ENCODE measurements at regions not wholly inside any gene's neighbourhood (a gene's known extent, or its start where the extent isn't known, plus 50 kb on each side); places are given as distances from the start of the nearest gene placed in this dataset.

DNA sequence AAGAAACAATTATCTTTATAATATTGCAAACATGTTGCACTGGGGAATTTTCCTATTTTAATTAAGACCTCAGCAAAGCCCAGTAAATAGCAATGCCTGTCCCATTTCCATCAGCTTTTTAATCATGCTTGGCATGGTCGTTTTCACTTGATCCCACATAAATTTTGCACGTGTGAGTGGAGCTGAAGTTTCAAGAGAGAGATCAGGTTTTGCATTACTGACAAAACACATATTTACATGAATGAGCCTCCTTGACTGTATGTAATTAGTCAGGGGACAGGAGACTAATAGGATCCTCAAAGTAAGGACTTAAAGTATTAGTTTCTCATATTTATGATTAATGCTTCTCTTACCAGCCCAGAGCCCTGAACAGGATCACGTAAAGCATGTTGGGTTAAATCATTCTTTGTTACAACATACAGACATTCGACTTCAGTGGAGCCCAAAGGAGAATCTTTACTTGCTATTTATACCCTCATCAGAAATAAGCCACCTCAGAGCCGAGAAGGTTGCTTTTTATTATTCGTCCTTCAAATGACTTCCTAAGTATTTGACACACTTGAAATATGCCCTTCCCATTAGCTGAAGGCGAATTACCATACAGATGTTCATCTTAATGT is 711.3 kb downstream of the GALR1 start:
- TF ChIP-seq, protein P1, sequence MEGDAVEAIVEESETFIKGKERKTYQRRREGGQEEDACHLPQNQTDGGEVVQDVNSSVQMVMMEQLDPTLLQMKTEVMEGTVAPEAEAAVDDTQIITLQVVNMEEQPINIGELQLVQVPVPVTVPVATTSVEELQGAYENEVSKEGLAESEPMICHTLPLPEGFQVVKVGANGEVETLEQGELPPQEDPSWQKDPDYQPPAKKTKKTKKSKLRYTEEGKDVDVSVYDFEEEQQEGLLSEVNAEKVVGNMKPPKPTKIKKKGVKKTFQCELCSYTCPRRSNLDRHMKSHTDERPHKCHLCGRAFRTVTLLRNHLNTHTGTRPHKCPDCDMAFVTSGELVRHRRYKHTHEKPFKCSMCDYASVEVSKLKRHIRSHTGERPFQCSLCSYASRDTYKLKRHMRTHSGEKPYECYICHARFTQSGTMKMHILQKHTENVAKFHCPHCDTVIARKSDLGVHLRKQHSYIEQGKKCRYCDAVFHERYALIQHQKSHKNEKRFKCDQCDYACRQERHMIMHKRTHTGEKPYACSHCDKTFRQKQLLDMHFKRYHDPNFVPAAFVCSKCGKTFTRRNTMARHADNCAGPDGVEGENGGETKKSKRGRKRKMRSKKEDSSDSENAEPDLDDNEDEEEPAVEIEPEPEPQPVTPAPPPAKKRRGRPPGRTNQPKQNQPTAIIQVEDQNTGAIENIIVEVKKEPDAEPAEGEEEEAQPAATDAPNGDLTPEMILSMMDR (conservative IDR thresholded peaks at IDR 0.05 in 1 of 2, IDR thresholded peaks at IDR 0.05 in 1 of 2; ENCODE audit: low read depth in 1 of 2, low read length in 2 of 2): no peak
- TF ChIP-seq EZH2 (IDR thresholded peaks at IDR 0.05; ENCODE audit: low read length, missing control alignments): no peak

Measured in fibroblast of lung (primary cell).